DND-41 (cell line): ENCODE measurements at regions not wholly inside any gene's neighbourhood (a gene's known extent, or its start where the extent isn't known, plus 50 kb on each side); places are given as distances from the start of the nearest gene placed in this dataset.

Experiments
- ATAC-seq: fragments of 200-7000 bp; cut with Tn5 transposase; 3 replicates; pipeline ENCODE4 v1.9.1; 2021; ENCODE audit warnings: low read depth; ENCODE audit not compliant: insufficient read depth
- DNase-seq: peaks from one replicate; pipeline ENCODE4 v3.0.0-alpha.2; 2020
- H2AFZ ChIP-seq: 2 replicates; pipeline ENCODE4 v1.6.0; 2012; ENCODE audit warnings: low read depth, low read length
- H3K27ac ChIP-seq: 2 replicates; pipeline ENCODE4 v1.5.1; 2012; ENCODE audit warnings: low read length, inconsistent platforms
- H3K27me3 ChIP-seq: fragments of 200-600 bp; sonication (generic); 2 replicates; pipeline ENCODE4 v1.6.0; 2012; ENCODE audit warnings: low read length, mild to moderate bottlenecking, inconsistent platforms; ENCODE audit not compliant: insufficient read depth, poor library complexity
- H3K36me3 ChIP-seq: 2 replicates; pipeline ENCODE4 v1.5.1; 2012; ENCODE audit warnings: low read length, inconsistent platforms; ENCODE audit not compliant: insufficient read depth
- H3K4me1 ChIP-seq: 2 replicates; pipeline ENCODE4 v1.5.1; 2012; ENCODE audit warnings: mild to moderate bottlenecking, low read length; ENCODE audit not compliant: insufficient read depth
- H3K4me2 ChIP-seq: 2 replicates; pipeline ENCODE4 v1.6.0; 2012; ENCODE audit warnings: mild to moderate bottlenecking, moderate library complexity, low read length, inconsistent platforms; ENCODE audit not compliant: insufficient read depth
- H3K4me3 ChIP-seq, 2 experiments: fragments of 200-600 bp in 1 of 2; shearing (Covaris generic) in 1 of 2; 2 replicates each; pipeline ENCODE4 v1.5.1; 2012 to 2016; ENCODE audit warnings: inconsistent platforms in 2 of 2, low read length in 2 of 2, mild to moderate bottlenecking in 2 of 2, low read depth in 1 of 2, moderate library complexity in 1 of 2
- H3K79me2 ChIP-seq: 2 replicates; pipeline ENCODE4 v1.6.0; 2012; ENCODE audit warnings: low read length, inconsistent platforms; ENCODE audit not compliant: insufficient read depth
- H3K9ac ChIP-seq: 2 replicates; pipeline ENCODE4 v1.6.0; 2012; ENCODE audit warnings: low read depth, mild to moderate bottlenecking, inconsistent platforms, low read length, moderate library complexity
- H3K9me3 ChIP-seq: 2 replicates; pipeline ENCODE4 v1.5.1; 2012; ENCODE audit warnings: low read length, moderate library complexity, mild to moderate bottlenecking, inconsistent platforms; ENCODE audit not compliant: insufficient read depth, severe bottlenecking
- H4K20me1 ChIP-seq: 2 replicates; pipeline ENCODE4 v1.6.0; 2012; ENCODE audit warnings: low read length; ENCODE audit not compliant: insufficient read depth
- CTCF ChIP-seq: IDR thresholded peaks from 2 replicates; pipeline ENCODE4 v1.5.1; 2012; ENCODE audit warnings: borderline replicate concordance, low read length, moderate library complexity, mild to moderate bottlenecking; ENCODE audit not compliant: poor library complexity, severe bottlenecking; ENCODE audit errors: extremely low read depth
- EZH2 ChIP-seq: IDR thresholded peaks from 3 replicates; pipeline ENCODE4 v1.6.1; 2012; ENCODE audit warnings: borderline replicate concordance, low read depth, mild to moderate bottlenecking, moderate library complexity, low read length, inconsistent platforms; ENCODE audit not compliant: severe bottlenecking

GRCh38 chr9:87337335-87338087 lies 160.2 kb upstream of the DAPK1 start:
- TF ChIP-seq CTCF (no peak), EZH2 (no peak)
- Histone ChIP-seq H3K27me3 (no peaks in the 10 kb centered on the region), H4K20me1 (no peaks in the 10 kb centered on the region), H3K4me3 (no peak overlapping the region), H3K9ac (no peak overlapping the region), H3K4me1 (no peaks in the 10 kb centered on the region), H2AFZ (no peak overlapping the region), H3K27ac (no peak overlapping the region), H3K79me2 (no peaks in the 10 kb centered on the region), H3K36me3 (no peaks in the 10 kb centered on the region), H3K9me3 (no peaks in the 10 kb centered on the region), H3K4me2 (no peak overlapping the region)
- no peak for ATAC-seq
- no peak for DNase-seq

- Histone ChIP-seq H4K20me1 (no peaks in the 10 kb centered on the region), H3K79me2 (no peaks in the 10 kb centered on the region), H3K36me3 (no peaks in the 10 kb centered on the region), H3K9me3 (no peaks in the 10 kb centered on the region), H3K9ac (no peak overlapping the region), H3K4me3 (no peak overlapping the region), H3K27ac (no peak overlapping the region), H3K4me2 (no peak overlapping the region), H3K4me1 (no peaks in the 10 kb centered on the region), H2AFZ (no peak overlapping the region), H3K27me3 (no peaks in the 10 kb centered on the region)
- no peak for TF ChIP-seq CTCF
- no peak for ATAC-seq
- no peak for DNase-seq
Observed at GRCh38 chr9:87338088-87338989, 159.3 kb upstream of the DAPK1 start.

GRCh38 chr9:87340391-87340790 lies 157.3 kb upstream of the DAPK1 start:
- no peaks in the 10 kb centered on the region for H3K27me3 ChIP-seq
- H3K27ac ChIP-seq, result no peak overlapping the region
- no peaks in the 10 kb centered on the region for H3K9me3 ChIP-seq
- no peak overlapping the region for H2AFZ ChIP-seq
- H3K36me3 ChIP-seq, result no peaks in the 10 kb centered on the region
- no peaks in the 10 kb centered on the region for H4K20me1 ChIP-seq
- no peak overlapping the region for H3K9ac ChIP-seq
- TF ChIP-seq EZH2 (no peak), CTCF (no peak)
- H3K79me2 ChIP-seq, result no peaks in the 10 kb centered on the region
- H3K4me1 ChIP-seq, result no peaks in the 10 kb centered on the region
- no peak overlapping the region for H3K4me2 ChIP-seq
- H3K4me3 ChIP-seq, result no peak overlapping the region
- ATAC-seq (no peak), DNase-seq (no peak)
